Transverse colon (tissue), 4 donors: ENCODE measurements at regions not wholly inside any gene's neighbourhood (a gene's known extent, or its start where the extent isn't known, plus 50 kb on each side); places are given as distances from the start of the nearest gene placed in this dataset.

Source experiments
- DNase-seq: peaks from one replicate; pipeline ENCODE4 v3.0.0-alpha.2; 2019
- H3K27ac ChIP-seq, 4 donors: fragments of 200-600 bp; sonication (generic); 2 replicates each; pipeline ENCODE4 v1.5.1; 2016 to 2018; ENCODE audit warnings: inconsistent platforms in 4 of 4
- H3K27me3 ChIP-seq: fragments of 200-600 bp; sonication (generic); 2 replicates; pipeline ENCODE4 v1.5.1; 2017; ENCODE audit warnings: inconsistent platforms
- H3K36me3 ChIP-seq, 4 donors: fragments of 200-600 bp; sonication (generic); 2 replicates each; pipeline ENCODE4 v1.5.1; 2017 to 2019; ENCODE audit warnings: inconsistent platforms in 4 of 4
- H3K4me1 ChIP-seq, 4 donors: fragments of 200-600 bp; sonication (generic); 2 replicates each; pipeline ENCODE4 v1.5.1; 2017 to 2020; ENCODE audit warnings: inconsistent platforms in 4 of 4
- H3K4me3 ChIP-seq, 4 donors: fragments of 200-600 bp; sonication (generic); 1 replicate in 1 of 4; 2 replicates in 3 of 4; pipeline versions ENCODE4 v1.5.1 to v1.6.1; 2017 to 2019; ENCODE audit warnings: inconsistent platforms in 4 of 4
- H3K9me3 ChIP-seq, 2 donors: fragments of 200-600 bp; sonication (generic); 2 replicates each; pipeline ENCODE4 v1.5.1; 2017 to 2019; ENCODE audit warnings: inconsistent platforms in 2 of 2
- CTCF ChIP-seq, 5 experiments: fragments of 200-600 bp in 3 of 5; fragments of 450-650 bp in 2 of 5; sonication (generic) in 3 of 5; IDR thresholded peaks; 1 replicate in 2 of 5; 2 replicates in 3 of 5; pipeline ENCODE4 v1.5.1; 2016 to 2017; ENCODE audit warnings: antibody characterized with exemption in 5 of 5, inconsistent platforms in 3 of 5, mild to moderate bottlenecking in 2 of 5, moderate library complexity in 1 of 5
- EP300 ChIP-seq: sonication (generic); formaldehyde crosslinking; IDR thresholded peaks from one replicate; pipeline ENCODE4 v1.6.1; 2017; ENCODE audit warnings: antibody characterized with exemption, low read depth
- POLR2A ChIP-seq: fragments of 450-650 bp; IDR thresholded peaks from one replicate; pipeline ENCODE4 v1.6.1; 2016; ENCODE audit warnings: antibody characterized with exemption, mild to moderate bottlenecking, moderate library complexity
- POLR2AphosphoS5 ChIP-seq, 3 donors: sonication (generic); formaldehyde crosslinking; IDR thresholded peaks; one replicate each; pipeline ENCODE4 v1.6.1; 2016; ENCODE audit warnings: antibody characterized with exemption in 3 of 3
- WGBS, 2 donors: methylation state at CpG; one replicate each; pipeline ENCODE4 v1.1.5; 2018; ENCODE audit warnings: low coverage in 1 of 2; 5-methylcytosine and 5-hydroxymethylcytosine counted together
- in situ Hi-C, 4 donors: fragments of 200-750 bp; cut with MboI; loops; one replicate each; pipeline versions ENCODE4 v1.15.0 to v1.15.1; 2017; ENCODE audit warnings: low sequenced_read_pairs in 3 of 4, low pct_ligation_motif_present in 1 of 4, low pct_unique_long_range_greater_than_20kb in 1 of 4
- intact Hi-C: fragments of 100-400 bp; cut with DNase I; formaldehyde crosslinking; loops from one replicate; pipeline ENCODE4 v1.15.1; 2023; ENCODE audit warnings: low total_unique reads

GRCh38 chr5:104273725-104274124 is 711.1 kb upstream of the NUDT12 start:
- Histone ChIP-seq H3K27ac (no peak overlapping the region), H3K27me3 (no peaks in the 10 kb centered on the region), H3K36me3 (no peaks in the 10 kb centered on the region), H3K9me3 (no peaks in the 10 kb centered on the region), H3K4me1 (no peaks in the 10 kb centered on the region), H3K4me3 (no peak overlapping the region)
- WGBS, 2 donors = 51 to 77% methylated on average over 2 of the region's 2 CpGs
- no peak for TF ChIP-seq CTCF (IDR thresholded peaks at IDR 0.05)
- TF ChIP-seq EP300 = no peak
- TF ChIP-seq POLR2AphosphoS5 (IDR thresholded peaks at IDR 0.05) = no peak
- TF ChIP-seq POLR2A = no peak
- no peak for DNase-seq
- intact Hi-C loops (no loop called here), in situ Hi-C loops (no loop called here)

- Histone ChIP-seq H3K36me3 (no peaks in the 10 kb centered on the region), H3K27me3 (no peaks in the 10 kb centered on the region), H3K4me3 (no peak overlapping the region), H3K27ac (no peak overlapping the region), H3K9me3 (no peaks in the 10 kb centered on the region), H3K4me1 (no peaks in the 10 kb centered on the region)
- DNase-seq = no peak
- TF ChIP-seq EP300 (no peak), POLR2A (no peak)
- intact Hi-C loops (no loop called here), in situ Hi-C loops (no loop called here)
- WGBS, 2 donors = 69 to 79% methylated on average over 3 of the region's 3 CpGs
These were observed 704.9 kb upstream of the NUDT12 start for GRCh38 chr5:104267320-104268015.

- Histone ChIP-seq H3K4me3 (no peak overlapping the region), H3K27me3 (no peaks in the 10 kb centered on the region), H3K9me3 (no peaks in the 10 kb centered on the region), H3K36me3 (no peaks in the 10 kb centered on the region), H3K27ac (no peak overlapping the region), H3K4me1 (no peaks in the 10 kb centered on the region)
- intact Hi-C loops (no loop called here), in situ Hi-C loops (no loop called here)
- DNase-seq = no peak
- WGBS, 2 donors = 41 to 71% methylated on average over 1 of the region's 1 CpG
- TF ChIP-seq POLR2A (no peak), EP300 (no peak), CTCF (IDR thresholded peaks at IDR 0.05) (no peak), POLR2AphosphoS5 (IDR thresholded peaks at IDR 0.05) (no peak)
These were observed 703.6 kb upstream of the NUDT12 start for GRCh38 chr5:104266161-104266560.

- H3K27ac ChIP-seq = no peak overlapping the region
- intact Hi-C loops = no loop called here
- no peak for DNase-seq
- 71 to 100% methylated on average over 1 of the region's 1 CpG for WGBS, 2 donors
- H3K9me3 ChIP-seq = no peaks in the 10 kb centered on the region
- no peaks in the 10 kb centered on the region for H3K36me3 ChIP-seq
- H3K4me1 ChIP-seq = no peaks in the 10 kb centered on the region
- no peaks in the 10 kb centered on the region for H3K27me3 ChIP-seq
- TF ChIP-seq POLR2A (no peak), EP300 (no peak), POLR2AphosphoS5 (IDR thresholded peaks at IDR 0.05) (no peak), CTCF (IDR thresholded peaks at IDR 0.05) (no peak)
- no peak overlapping the region for H3K4me3 ChIP-seq
- in situ Hi-C loops = no loop called here
These were observed 703.0 kb upstream of the NUDT12 start for GRCh38 chr5:104265531-104266140.

GRCh38 chr5:104247260-104247659 is 684.7 kb upstream of the NUDT12 start:
- TF ChIP-seq POLR2AphosphoS5 (IDR thresholded peaks at IDR 0.05) = no peak
- TF ChIP-seq POLR2A = no peak
- TF ChIP-seq CTCF (IDR thresholded peaks at IDR 0.05) = no peak
- TF ChIP-seq EP300 = no peak
- H3K4me3 ChIP-seq = no peak overlapping the region
- H3K27ac ChIP-seq = no peak overlapping the region
- no peaks in the 10 kb centered on the region for H3K27me3 ChIP-seq
- peak; percentile 9 for DNase-seq
- no peaks in the 10 kb centered on the region for H3K4me1 ChIP-seq
- 44 to 51% methylated on average over 2 to 3 of the region's 3 CpGs for WGBS, 2 donors
- in situ Hi-C loops (no loop called here), intact Hi-C loops (no loop called here)
- H3K9me3 ChIP-seq = no peaks in the 10 kb centered on the region
- no peaks in the 10 kb centered on the region for H3K36me3 ChIP-seq
